ENCODE measurements at regions not wholly inside any gene's neighbourhood (a gene's known extent, or its start where the extent isn't known, plus 50 kb on each side); places are given as distances from the start of the nearest gene placed in this dataset.

DNA sequence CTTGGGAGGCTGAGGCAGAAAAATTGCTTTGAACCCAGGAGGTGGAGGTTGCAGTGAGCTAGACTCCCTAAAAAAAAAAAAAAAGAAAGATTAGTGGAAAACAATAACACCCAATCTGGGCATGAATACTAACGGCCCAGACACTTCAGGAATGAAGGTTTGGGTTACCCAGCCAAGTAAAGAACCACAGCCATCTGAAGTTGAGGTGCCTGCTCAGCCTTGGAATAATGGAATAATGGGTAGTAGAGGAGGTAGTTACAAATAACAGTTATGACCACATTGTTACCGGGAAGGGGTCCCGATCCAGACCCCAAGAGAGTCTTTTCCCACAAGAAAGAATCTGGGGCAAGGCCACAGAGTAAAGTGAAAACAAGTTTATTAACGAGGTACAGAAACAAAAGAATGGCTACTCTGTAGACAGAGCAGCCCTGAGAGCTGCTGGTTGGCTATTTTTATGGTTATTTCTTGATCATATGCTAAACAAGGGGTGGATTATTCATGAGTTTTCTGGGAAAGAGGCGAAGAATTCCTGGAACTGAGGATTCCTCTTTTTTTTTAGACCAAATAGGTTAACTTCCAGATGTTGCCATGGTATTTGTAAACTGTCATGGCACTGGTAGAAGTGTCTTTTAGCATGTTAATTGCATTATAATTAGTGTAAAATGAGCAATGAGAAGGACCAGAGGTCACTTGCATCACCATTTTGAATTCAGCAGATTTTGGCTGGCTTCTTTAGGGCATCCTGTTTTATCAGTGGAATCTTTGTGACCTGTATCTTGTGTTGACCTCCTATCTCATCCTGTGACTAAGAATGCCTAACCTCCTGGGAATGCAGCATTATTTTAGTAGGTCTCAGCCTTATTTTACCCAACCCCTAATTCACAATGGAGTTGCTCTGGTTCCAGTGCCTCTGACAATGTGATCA, 96.2 kb upstream of the HAAO start:
- H3K9me3 ChIP-seq (ENCODE audit: control insufficient read depth in 1 of 2, insufficient read depth in 1 of 2, low read depth in 1 of 2, low read length in 2 of 2): no peaks in the 10 kb centered on the region; a peak in 1 of 4 replicates
- no peak overlapping the region for H2AFZ ChIP-seq (ENCODE audit: low read depth, low read length, poor library complexity, severe bottlenecking)
- ChIA-PET RAD21 (ENCODE audit: low non-redundant PET in 1 of 2, low total read pairs in 2 of 2, uncharacterized antibody in 2 of 2, unreplicated experiment in 2 of 2) (no interaction called here), CTCF (no interaction called here), POLR2A (no interaction called here)
- H3K4me3 ChIP-seq (replicated peaks in 1 of 2; ENCODE audit: low read depth in 1 of 2, low read length in 2 of 2): no peak overlapping the region
- no peaks in the 10 kb centered on the region for H3K79me2 ChIP-seq (ENCODE audit: insufficient read depth, low read length)
- H3K4me1 ChIP-seq (ENCODE audit: control insufficient read depth in 1 of 2, insufficient read depth in 2 of 2, low read length in 2 of 2): peaks cover 3 to 6% of the 10 kb centered on the region in 2 experiments; a peak in 3 of 4 replicates
- H3K9ac ChIP-seq (ENCODE audit: low read length): no peak overlapping the region
- TF ChIP-seq POLR2A (IDR thresholded peaks at IDR 0.05; ENCODE audit: borderline replicate concordance, extremely low read depth, insufficient read depth, insufficient read length) (no peak), RAD21 (IDR thresholded peaks at IDR 0.05; ENCODE audit: low read depth) (no peak), FOSL1 (IDR thresholded peaks at IDR 0.05; ENCODE audit: low read depth) (no peak), YY1 (IDR thresholded peaks at IDR 0.05; ENCODE audit: extremely low read depth, insufficient replicate concordance, low read depth, low read length) (no peak), ELF1 (IDR thresholded peaks at IDR 0.05; ENCODE audit: borderline replicate concordance, low read depth) (no peak), SRF (IDR thresholded peaks at IDR 0.05; ENCODE audit: low read depth) (no peak), SP1 (IDR thresholded peaks at IDR 0.05; ENCODE audit: low read depth) (no peak), JUND (IDR thresholded peaks at IDR 0.05) (no peak), SIN3A (IDR thresholded peaks at IDR 0.05; ENCODE audit: low read depth) (no peak), POLR2AphosphoS5 (IDR thresholded peaks at IDR 0.05; ENCODE audit: low read depth, low read length) (no peak), ZNF274 (IDR thresholded peaks at IDR 0.05; ENCODE audit: low read depth, low read length) (no peak), EZH2 (IDR thresholded peaks at IDR 0.05) (no peak), CEBPB (IDR thresholded peaks at IDR 0.05; ENCODE audit: low read depth) (no peak), ZFX (IDR thresholded peaks at IDR 0.05) (no peak), EZH2phosphoT487 (IDR thresholded peaks at IDR 0.05; ENCODE audit: borderline replicate concordance) (no peak)
- TF ChIP-seq, protein P1, sequence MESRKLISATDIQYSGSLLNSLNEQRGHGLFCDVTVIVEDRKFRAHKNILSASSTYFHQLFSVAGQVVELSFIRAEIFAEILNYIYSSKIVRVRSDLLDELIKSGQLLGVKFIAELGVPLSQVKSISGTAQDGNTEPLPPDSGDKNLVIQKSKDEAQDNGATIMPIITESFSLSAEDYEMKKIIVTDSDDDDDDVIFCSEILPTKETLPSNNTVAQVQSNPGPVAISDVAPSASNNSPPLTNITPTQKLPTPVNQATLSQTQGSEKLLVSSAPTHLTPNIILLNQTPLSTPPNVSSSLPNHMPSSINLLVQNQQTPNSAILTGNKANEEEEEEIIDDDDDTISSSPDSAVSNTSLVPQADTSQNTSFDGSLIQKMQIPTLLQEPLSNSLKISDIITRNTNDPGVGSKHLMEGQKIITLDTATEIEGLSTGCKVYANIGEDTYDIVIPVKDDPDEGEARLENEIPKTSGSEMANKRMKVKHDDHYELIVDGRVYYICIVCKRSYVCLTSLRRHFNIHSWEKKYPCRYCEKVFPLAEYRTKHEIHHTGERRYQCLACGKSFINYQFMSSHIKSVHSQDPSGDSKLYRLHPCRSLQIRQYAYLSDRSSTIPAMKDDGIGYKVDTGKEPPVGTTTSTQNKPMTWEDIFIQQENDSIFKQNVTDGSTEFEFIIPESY (IDR thresholded peaks at IDR 0.05; ENCODE audit: extremely low read depth, insufficient replicate concordance, low read length): no peak
- TF ChIP-seq, protein P2, sequence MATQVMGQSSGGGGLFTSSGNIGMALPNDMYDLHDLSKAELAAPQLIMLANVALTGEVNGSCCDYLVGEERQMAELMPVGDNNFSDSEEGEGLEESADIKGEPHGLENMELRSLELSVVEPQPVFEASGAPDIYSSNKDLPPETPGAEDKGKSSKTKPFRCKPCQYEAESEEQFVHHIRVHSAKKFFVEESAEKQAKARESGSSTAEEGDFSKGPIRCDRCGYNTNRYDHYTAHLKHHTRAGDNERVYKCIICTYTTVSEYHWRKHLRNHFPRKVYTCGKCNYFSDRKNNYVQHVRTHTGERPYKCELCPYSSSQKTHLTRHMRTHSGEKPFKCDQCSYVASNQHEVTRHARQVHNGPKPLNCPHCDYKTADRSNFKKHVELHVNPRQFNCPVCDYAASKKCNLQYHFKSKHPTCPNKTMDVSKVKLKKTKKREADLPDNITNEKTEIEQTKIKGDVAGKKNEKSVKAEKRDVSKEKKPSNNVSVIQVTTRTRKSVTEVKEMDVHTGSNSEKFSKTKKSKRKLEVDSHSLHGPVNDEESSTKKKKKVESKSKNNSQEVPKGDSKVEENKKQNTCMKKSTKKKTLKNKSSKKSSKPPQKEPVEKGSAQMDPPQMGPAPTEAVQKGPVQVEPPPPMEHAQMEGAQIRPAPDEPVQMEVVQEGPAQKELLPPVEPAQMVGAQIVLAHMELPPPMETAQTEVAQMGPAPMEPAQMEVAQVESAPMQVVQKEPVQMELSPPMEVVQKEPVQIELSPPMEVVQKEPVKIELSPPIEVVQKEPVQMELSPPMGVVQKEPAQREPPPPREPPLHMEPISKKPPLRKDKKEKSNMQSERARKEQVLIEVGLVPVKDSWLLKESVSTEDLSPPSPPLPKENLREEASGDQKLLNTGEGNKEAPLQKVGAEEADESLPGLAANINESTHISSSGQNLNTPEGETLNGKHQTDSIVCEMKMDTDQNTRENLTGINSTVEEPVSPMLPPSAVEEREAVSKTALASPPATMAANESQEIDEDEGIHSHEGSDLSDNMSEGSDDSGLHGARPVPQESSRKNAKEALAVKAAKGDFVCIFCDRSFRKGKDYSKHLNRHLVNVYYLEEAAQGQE (IDR thresholded peaks at IDR 0.05; ENCODE audit: low read depth): no peak
- TF ChIP-seq, protein P3, sequence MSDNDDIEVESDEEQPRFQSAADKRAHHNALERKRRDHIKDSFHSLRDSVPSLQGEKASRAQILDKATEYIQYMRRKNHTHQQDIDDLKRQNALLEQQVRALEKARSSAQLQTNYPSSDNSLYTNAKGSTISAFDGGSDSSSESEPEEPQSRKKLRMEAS (IDR thresholded peaks at IDR 0.05): no peak
- TF ChIP-seq, protein P4, sequence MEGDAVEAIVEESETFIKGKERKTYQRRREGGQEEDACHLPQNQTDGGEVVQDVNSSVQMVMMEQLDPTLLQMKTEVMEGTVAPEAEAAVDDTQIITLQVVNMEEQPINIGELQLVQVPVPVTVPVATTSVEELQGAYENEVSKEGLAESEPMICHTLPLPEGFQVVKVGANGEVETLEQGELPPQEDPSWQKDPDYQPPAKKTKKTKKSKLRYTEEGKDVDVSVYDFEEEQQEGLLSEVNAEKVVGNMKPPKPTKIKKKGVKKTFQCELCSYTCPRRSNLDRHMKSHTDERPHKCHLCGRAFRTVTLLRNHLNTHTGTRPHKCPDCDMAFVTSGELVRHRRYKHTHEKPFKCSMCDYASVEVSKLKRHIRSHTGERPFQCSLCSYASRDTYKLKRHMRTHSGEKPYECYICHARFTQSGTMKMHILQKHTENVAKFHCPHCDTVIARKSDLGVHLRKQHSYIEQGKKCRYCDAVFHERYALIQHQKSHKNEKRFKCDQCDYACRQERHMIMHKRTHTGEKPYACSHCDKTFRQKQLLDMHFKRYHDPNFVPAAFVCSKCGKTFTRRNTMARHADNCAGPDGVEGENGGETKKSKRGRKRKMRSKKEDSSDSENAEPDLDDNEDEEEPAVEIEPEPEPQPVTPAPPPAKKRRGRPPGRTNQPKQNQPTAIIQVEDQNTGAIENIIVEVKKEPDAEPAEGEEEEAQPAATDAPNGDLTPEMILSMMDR (IDR thresholded peaks at IDR 0.05 in 2 of 3, conservative IDR thresholded peaks at IDR 0.05 in 1 of 3; ENCODE audit: borderline replicate concordance in 1 of 3, insufficient read depth in 1 of 3, low read depth in 2 of 3, low read length in 2 of 3): no peak
- TF ChIP-seq, protein P5, sequence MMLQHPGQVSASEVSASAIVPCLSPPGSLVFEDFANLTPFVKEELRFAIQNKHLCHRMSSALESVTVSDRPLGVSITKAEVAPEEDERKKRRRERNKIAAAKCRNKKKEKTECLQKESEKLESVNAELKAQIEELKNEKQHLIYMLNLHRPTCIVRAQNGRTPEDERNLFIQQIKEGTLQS (IDR thresholded peaks at IDR 0.05): no peak
- DNase-seq (ENCODE audit: low read depth, low spot score) (no peak), ATAC-seq (no peak)
- H3K36me3 ChIP-seq (ENCODE audit: control insufficient read depth in 1 of 2, insufficient read depth in 2 of 2, low read length in 2 of 2): no peaks in the 10 kb centered on the region
- H3K27ac ChIP-seq (ENCODE audit: low read depth, low read length): no peak overlapping the region
- H3K9me2 ChIP-seq (ENCODE audit: insufficient read depth): no peaks in the 10 kb centered on the region
- no peaks in the 10 kb centered on the region for H4K20me1 ChIP-seq (ENCODE audit: insufficient read depth)
- no peaks in the 10 kb centered on the region for H3K27me3 ChIP-seq (ENCODE audit: insufficient read depth, low read length)
- BruUV-seq (replicated peaks): no TSS peak
- H3K4me2 ChIP-seq (ENCODE audit: low read length): no peak overlapping the region
- intact Hi-C loops (cut with micrococcal nuclease): no loop called here
